ENCODE measurements at regions not wholly inside any gene's neighbourhood (a gene's known extent, or its start where the extent isn't known, plus 50 kb on each side); places are given as distances from the start of the nearest gene placed in this dataset.

DNA sequence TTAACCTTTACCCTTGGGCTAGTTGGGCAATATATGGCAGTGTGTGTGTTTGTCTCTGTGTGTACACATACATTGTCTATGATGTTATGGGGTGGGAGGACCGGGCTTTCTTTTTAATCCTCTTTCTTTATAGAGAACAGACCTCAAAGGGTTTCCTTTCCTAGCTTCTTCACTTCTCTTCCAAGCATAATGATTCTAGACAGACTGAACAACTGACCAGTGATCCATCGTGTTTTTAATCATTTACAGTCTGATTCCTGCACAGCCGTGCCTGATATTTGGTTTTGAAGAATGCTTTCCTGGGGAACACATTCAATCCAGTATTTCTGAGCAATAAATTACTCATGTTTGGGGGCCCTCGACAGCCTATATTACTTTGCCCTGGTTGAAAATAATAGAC is 481.1 kb upstream of the DCN start:
- TF ChIP-seq, protein P1, sequence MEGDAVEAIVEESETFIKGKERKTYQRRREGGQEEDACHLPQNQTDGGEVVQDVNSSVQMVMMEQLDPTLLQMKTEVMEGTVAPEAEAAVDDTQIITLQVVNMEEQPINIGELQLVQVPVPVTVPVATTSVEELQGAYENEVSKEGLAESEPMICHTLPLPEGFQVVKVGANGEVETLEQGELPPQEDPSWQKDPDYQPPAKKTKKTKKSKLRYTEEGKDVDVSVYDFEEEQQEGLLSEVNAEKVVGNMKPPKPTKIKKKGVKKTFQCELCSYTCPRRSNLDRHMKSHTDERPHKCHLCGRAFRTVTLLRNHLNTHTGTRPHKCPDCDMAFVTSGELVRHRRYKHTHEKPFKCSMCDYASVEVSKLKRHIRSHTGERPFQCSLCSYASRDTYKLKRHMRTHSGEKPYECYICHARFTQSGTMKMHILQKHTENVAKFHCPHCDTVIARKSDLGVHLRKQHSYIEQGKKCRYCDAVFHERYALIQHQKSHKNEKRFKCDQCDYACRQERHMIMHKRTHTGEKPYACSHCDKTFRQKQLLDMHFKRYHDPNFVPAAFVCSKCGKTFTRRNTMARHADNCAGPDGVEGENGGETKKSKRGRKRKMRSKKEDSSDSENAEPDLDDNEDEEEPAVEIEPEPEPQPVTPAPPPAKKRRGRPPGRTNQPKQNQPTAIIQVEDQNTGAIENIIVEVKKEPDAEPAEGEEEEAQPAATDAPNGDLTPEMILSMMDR (IDR thresholded peaks at IDR 0.05): no peak
- no peak for TF ChIP-seq POLR2A (IDR thresholded peaks at IDR 0.05)
- TF ChIP-seq EP300 (IDR thresholded peaks at IDR 0.05): no peak
